Subcutaneous abdominal adipose tissue (tissue), 5 donors: ENCODE measurements at regions not wholly inside any gene's neighbourhood (a gene's known extent, or its start where the extent isn't known, plus 50 kb on each side); places are given as distances from the start of the nearest gene placed in this dataset.

Source experiments
- H3K27ac ChIP-seq: one replicate; pipeline ENCODE4 v1.7.0; 2013; ENCODE audit warnings: low read depth, mild to moderate bottlenecking, inconsistent platforms, low read length, moderate library complexity
- H3K27me3 ChIP-seq, 5 donors: one replicate each; pipeline ENCODE4 v1.7.0; 2013; ENCODE audit warnings: low read length in 5 of 5, inconsistent platforms in 1 of 5; ENCODE audit not compliant: control insufficient read depth in 5 of 5, insufficient read depth in 4 of 5
- H3K36me3 ChIP-seq, 5 donors: one replicate each; pipeline ENCODE4 v1.7.0; 2013; ENCODE audit warnings: low read length in 5 of 5; ENCODE audit not compliant: control insufficient read depth in 5 of 5, insufficient read depth in 5 of 5
- H3K4me1 ChIP-seq, 5 donors: one replicate each; pipeline ENCODE4 v1.7.0; 2013; ENCODE audit warnings: low read length in 5 of 5, mild to moderate bottlenecking in 3 of 5, moderate library complexity in 1 of 5; ENCODE audit not compliant: control insufficient read depth in 5 of 5, insufficient read depth in 5 of 5
- H3K4me3 ChIP-seq, 5 donors: one replicate each; pipeline ENCODE4 v1.7.0; 2013; ENCODE audit warnings: low read length in 5 of 5, low read depth in 1 of 5
- H3K9ac ChIP-seq, 5 donors: one replicate each; pipeline ENCODE4 v1.7.0; 2013; ENCODE audit warnings: low read length in 5 of 5, mild to moderate bottlenecking in 4 of 5, moderate library complexity in 3 of 5
- H3K9me3 ChIP-seq, 5 donors: one replicate each; pipeline ENCODE4 v1.7.0; 2013; ENCODE audit warnings: low read length in 5 of 5; ENCODE audit not compliant: control insufficient read depth in 5 of 5
- donor health status: healthy.
- donor health status: healthy.
- donor health status: healthy.
- donor health status: healthy.
- donor health status: healthy.

- Histone ChIP-seq H3K27ac (no peak overlapping the region), H3K27me3 (no peaks in the 10 kb centered on the region), H3K4me3 (no peak overlapping the region), H3K4me1 (no peaks in the 10 kb centered on the region), H3K9ac (no peak overlapping the region), H3K36me3 (no peaks in the 10 kb centered on the region), H3K9me3 (peaks cover 0 to 4% (median 0%) of the 10 kb centered on the region in 5 donors)
Observed at GRCh38 chr13:75024602-75025001, 457.4 kb downstream of the TBC1D4 start.

- no peak overlapping the region for H3K4me3 ChIP-seq
Observed at GRCh38 chr13:75023609-75024008, 458.4 kb downstream of the TBC1D4 start.

GRCh38 chr13:75021151-75021550 lies 460.8 kb downstream of the TBC1D4 start:
- no peaks in the 10 kb centered on the region for H3K9me3 ChIP-seq
- no peak overlapping the region for H3K9ac ChIP-seq
- no peaks in the 10 kb centered on the region for H3K4me1 ChIP-seq
- no peak overlapping the region for H3K4me3 ChIP-seq
- no peaks in the 10 kb centered on the region for H3K36me3 ChIP-seq
- H3K27me3 ChIP-seq: no peaks in the 10 kb centered on the region
- no peak overlapping the region for H3K27ac ChIP-seq

More at GRCh38 chr13:75023609-75024008, 458.4 kb downstream of the TBC1D4 start:
- H3K27ac ChIP-seq: no peak overlapping the region
- peaks cover 0 to 4% (median 0%) of the 10 kb centered on the region in 5 donors for H3K9me3 ChIP-seq
- H3K27me3 ChIP-seq: no peaks in the 10 kb centered on the region
- no peak overlapping the region for H3K9ac ChIP-seq
- no peaks in the 10 kb centered on the region for H3K36me3 ChIP-seq
- no peaks in the 10 kb centered on the region for H3K4me1 ChIP-seq

- H3K4me1 ChIP-seq: no peaks in the 10 kb centered on the region
- H3K4me3 ChIP-seq: no peak overlapping the region
- no peaks in the 10 kb centered on the region for H3K36me3 ChIP-seq
- no peaks in the 10 kb centered on the region for H3K9me3 ChIP-seq
- H3K27ac ChIP-seq: no peak overlapping the region
- H3K9ac ChIP-seq: no peak overlapping the region
- H3K27me3 ChIP-seq: no peaks in the 10 kb centered on the region
Observed at GRCh38 chr13:75016225-75016624, 465.7 kb downstream of the TBC1D4 start.

GRCh38 chr13:75013818-75014217 lies 468.2 kb downstream of the TBC1D4 start:
- no peaks in the 10 kb centered on the region for H3K27me3 ChIP-seq
- no peaks in the 10 kb centered on the region for H3K9me3 ChIP-seq
- H3K4me3 ChIP-seq: no peak overlapping the region
- H3K36me3 ChIP-seq: no peaks in the 10 kb centered on the region
- no peak overlapping the region for H3K9ac ChIP-seq
- no peaks in the 10 kb centered on the region for H3K4me1 ChIP-seq
- no peak overlapping the region for H3K27ac ChIP-seq

GRCh38 chr13:75010941-75011340 lies 471.0 kb downstream of the TBC1D4 start:
- Histone ChIP-seq H3K27ac (no peak overlapping the region), H3K9me3 (no peaks in the 10 kb centered on the region), H3K36me3 (no peaks in the 10 kb centered on the region)

GRCh38 chr13:75008926-75009325 lies 473.0 kb downstream of the TBC1D4 start:
- Histone ChIP-seq H3K9ac (no peak overlapping the region), H3K27ac (no peak overlapping the region), H3K27me3 (no peaks in the 10 kb centered on the region), H3K4me1 (no peaks in the 10 kb centered on the region), H3K36me3 (no peaks in the 10 kb centered on the region), H3K9me3 (no peaks in the 10 kb centered on the region), H3K4me3 (no peak overlapping the region)

More at GRCh38 chr13:75010941-75011340, 471.0 kb downstream of the TBC1D4 start:
- Histone ChIP-seq H3K9ac (no peak overlapping the region), H3K27me3 (no peaks in the 10 kb centered on the region), H3K4me1 (no peaks in the 10 kb centered on the region), H3K4me3 (no peak overlapping the region)

- no peak overlapping the region for H3K9ac ChIP-seq
- no peaks in the 10 kb centered on the region for H3K4me1 ChIP-seq
- no peak overlapping the region for H3K27ac ChIP-seq
- no peaks in the 10 kb centered on the region for H3K9me3 ChIP-seq
- H3K36me3 ChIP-seq: no peaks in the 10 kb centered on the region
- H3K4me3 ChIP-seq: no peak overlapping the region
- no peaks in the 10 kb centered on the region for H3K27me3 ChIP-seq
Observed at GRCh38 chr13:74990992-74991391, 491.0 kb downstream of the TBC1D4 start.

- Histone ChIP-seq H3K27me3 (no peaks in the 10 kb centered on the region), H3K4me1 (no peaks in the 10 kb centered on the region), H3K36me3 (no peaks in the 10 kb centered on the region), H3K27ac (no peak overlapping the region), H3K9ac (no peak overlapping the region), H3K9me3 (no peaks in the 10 kb centered on the region), H3K4me3 (no peak overlapping the region)
Observed at GRCh38 chr13:74987124-74987690, 494.8 kb downstream of the TBC1D4 start.

GRCh38 chr13:74986609-74987008 lies 495.4 kb downstream of the TBC1D4 start:
- Histone ChIP-seq H3K27ac (no peak overlapping the region), H3K36me3 (no peaks in the 10 kb centered on the region), H3K9me3 (no peaks in the 10 kb centered on the region), H3K9ac (no peak overlapping the region), H3K27me3 (no peaks in the 10 kb centered on the region), H3K4me1 (no peaks in the 10 kb centered on the region), H3K4me3 (no peak overlapping the region)

- H3K27me3 ChIP-seq: no peaks in the 10 kb centered on the region
- no peak overlapping the region for H3K9ac ChIP-seq
- H3K9me3 ChIP-seq: no peaks in the 10 kb centered on the region
- H3K27ac ChIP-seq: no peak overlapping the region
- H3K36me3 ChIP-seq: no peaks in the 10 kb centered on the region
- no peaks in the 10 kb centered on the region for H3K4me1 ChIP-seq
- no peak overlapping the region for H3K4me3 ChIP-seq
Observed at GRCh38 chr13:74979703-74980102, 502.3 kb downstream of the TBC1D4 start.
